ENCODE measurements at regions not wholly inside any gene's neighbourhood (a gene's known extent, or its start where the extent isn't known, plus 50 kb on each side); places are given as distances from the start of the nearest gene placed in this dataset.

GRCh38 chr4:144465546-144465945 lies 180.4 kb upstream of the HHIP start:
- no peak for DNase-seq (ENCODE audit: low spot score)

DNA sequence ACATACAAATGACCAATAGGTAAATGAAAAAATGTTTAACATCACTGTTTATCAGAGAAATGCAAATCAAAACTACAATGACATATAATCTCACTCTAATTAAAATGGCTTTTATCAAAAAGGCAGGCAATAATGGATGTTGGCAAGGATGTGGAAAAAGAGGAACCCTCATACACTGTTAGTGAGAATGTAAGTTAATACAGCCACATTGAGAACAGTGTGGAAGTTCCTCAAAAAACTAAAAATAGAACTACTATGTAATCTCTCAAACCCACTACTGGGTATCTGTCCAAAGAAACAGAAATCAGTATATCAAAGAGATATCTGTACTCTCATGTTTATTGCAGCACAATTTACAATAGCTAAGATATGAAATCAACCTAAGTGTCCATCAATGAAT lies 165.9 kb upstream of the HHIP start:
- DNase-seq (ENCODE audit: low spot score), result no peak

- DNase-seq (ENCODE audit: low spot score), result no peak
Measured at GRCh38 chr4:144489831-144490230, 156.1 kb upstream of the HHIP start.

GRCh38 chr4:144494280-144494679 lies 151.7 kb upstream of the HHIP start:
- DNase-seq (ENCODE audit: low spot score), result no peak

DNA sequence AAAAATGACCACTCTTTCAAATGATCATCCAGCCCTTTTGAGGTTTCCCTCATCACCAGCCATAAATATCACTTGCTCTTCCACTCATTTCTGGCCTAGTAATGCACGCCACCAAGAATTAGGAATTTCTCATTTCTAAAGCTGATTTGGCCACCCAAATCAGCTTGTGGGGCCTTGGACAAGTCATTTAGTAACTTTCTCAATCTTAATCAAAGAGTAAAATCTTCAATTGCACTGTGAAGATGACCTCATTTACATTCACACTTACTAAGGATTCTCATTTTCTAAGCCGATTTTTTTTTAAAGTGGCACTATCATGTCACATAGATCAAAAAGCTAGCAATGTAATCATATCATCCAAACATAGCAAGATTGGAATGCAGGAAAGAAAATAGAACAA lies 150.0 kb upstream of the HHIP start:
- DNase-seq (ENCODE audit: low spot score), result no peak

GRCh38 chr4:144499777-144500176 lies 146.2 kb upstream of the HHIP start:
- no peak for DNase-seq (ENCODE audit: low spot score)

- DNase-seq (ENCODE audit: low spot score), result no peak
Measured at GRCh38 chr4:144501231-144501780, 144.7 kb upstream of the HHIP start.

DNA sequence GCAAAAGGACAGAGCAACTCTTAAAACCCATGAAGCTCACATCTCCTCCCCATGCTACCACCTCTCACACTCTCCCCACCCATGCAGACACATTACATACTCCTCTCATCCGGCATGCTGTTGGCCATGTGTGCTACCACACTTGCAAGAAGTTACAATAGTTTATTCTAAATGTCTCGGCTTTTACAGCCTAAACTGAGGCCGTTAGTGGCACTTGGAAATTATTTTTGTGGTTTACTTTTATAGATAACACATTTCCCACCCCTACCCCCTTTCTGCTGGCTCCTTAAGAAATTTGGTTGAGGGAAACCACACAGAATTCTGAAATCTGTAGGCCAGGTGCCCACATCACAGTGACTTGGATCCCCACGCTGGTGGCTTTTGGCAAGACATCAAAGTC lies 141.1 kb upstream of the HHIP start:
- DNase-seq (ENCODE audit: low spot score), result no peak

GRCh38 chr4:144507311-144508101 lies 138.4 kb upstream of the HHIP start:
- DNase-seq (ENCODE audit: low spot score), result no peak

- no peak for DNase-seq (ENCODE audit: low spot score)
Measured at GRCh38 chr4:144509088-144510015, 136.6 kb upstream of the HHIP start.

- no peak for DNase-seq (ENCODE audit: low spot score)
Measured at GRCh38 chr4:144514736-144515135, 131.2 kb upstream of the HHIP start.

- no peak for DNase-seq (ENCODE audit: low spot score)
Measured at GRCh38 chr4:144518181-144518895, 127.6 kb upstream of the HHIP start.

GRCh38 chr4:144531841-144532240 lies 114.1 kb upstream of the HHIP start:
- DNase-seq (ENCODE audit: low spot score), result no peak

GRCh38 chr4:144547678-144548298 lies 98.2 kb upstream of the HHIP start:
- DNase-seq (ENCODE audit: low spot score), result no peak

DNA sequence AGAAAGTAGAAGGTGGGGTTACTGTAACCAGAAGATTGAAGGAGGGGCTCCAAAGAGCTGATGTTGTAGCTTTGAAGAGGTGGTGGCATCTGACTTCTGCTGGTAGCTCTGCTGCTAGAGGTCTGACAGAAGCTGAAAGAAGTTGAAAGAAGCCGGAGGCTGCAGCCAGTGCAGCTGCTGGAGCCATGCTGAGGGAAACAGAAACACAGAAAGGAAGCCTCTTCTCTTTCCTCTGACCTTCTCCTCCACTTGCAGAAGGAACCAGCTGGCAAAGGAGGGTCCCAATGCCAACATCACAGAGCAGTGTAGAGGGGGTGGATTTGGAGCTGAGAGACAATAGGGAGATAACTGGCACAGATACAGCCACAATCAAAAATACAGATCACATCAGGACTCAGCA lies 89.3 kb upstream of the HHIP start:
- no peak for DNase-seq (ENCODE audit: low spot score)

DNA sequence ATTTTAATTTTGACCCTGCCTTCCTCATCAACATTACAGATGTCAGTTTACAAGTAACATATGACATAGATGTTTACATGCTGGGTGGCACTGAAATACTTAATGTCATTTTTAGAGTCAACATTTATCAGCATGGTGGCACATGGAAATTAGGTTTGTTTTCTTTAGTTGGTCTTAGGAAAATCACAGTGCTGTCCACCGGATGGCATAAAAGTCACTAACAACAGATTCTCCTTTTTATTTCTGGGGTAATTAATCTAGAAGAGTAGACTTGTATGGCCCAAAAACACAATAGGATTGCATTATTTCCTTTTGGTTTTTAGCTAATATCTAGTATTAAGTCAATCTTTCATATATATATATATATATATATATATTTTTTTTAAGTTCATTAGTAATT lies 88.6 kb upstream of the HHIP start:
- no peak for DNase-seq (ENCODE audit: low spot score)

GRCh38 chr4:144562019-144562705 lies 83.8 kb upstream of the HHIP start:
- no peak for DNase-seq (ENCODE audit: low spot score)

DNA sequence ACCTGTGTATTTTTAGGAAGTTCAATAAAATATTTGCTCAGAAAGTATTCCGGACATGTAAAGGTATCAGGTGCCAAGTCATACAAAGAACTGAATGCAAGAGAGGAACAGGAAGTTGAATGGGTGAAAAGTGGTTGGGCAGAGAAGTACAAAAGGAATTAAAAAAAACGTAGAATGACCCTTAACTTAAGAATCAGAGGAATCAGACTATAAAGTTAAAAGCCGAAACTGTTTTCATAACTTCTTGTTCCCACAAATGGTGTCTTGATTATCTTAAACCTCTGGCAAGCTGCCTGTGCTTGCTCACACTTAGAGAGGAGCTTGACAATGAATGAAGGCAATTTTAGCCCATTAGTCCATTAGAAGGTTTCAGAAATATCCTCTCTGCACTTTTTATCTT lies 81.6 kb upstream of the HHIP start:
- DNase-seq (ENCODE audit: low spot score), result no peak

GRCh38 chr4:144565527-144566195 lies 80.3 kb upstream of the HHIP start:
- DNase-seq (ENCODE audit: low spot score), result no peak

DNA sequence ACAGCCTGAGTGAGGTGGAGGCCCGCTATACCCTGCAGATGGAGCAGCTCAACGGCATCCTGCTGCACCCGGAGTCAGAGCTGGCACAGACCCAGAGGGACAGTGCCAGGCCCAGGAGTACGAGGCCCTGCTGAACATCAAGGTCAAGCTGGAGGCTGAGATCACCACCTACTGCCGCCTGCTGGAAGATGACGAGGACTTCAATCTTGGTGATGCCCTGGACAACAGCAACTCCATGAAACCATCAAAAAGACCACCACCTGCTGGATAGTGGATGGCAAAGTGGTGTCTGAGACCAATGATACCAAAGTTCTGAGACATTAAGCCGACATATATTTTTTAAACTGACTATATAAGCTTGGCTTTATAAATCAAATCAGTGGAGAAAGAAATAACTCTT lies 73.3 kb upstream of the HHIP start:
- DNase-seq (ENCODE audit: low spot score), result no peak

DNA sequence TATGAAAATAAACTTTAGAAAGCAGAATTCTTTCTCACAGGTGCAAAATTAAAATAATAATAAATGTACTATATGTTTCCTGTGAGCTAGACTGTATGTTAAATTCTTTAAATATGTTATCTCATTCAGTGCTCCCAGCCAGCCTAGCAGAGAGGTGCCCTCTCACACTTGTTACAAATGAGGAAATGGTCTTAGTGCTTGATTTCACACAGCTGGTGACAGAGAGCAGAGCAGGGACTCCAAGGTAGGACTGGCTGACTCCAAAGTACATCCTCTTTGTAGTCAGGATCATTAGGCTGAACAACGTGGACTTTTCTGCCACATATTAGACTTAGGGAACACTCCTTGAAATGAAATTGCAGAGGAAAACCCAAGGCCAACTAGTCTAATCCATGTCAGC lies 72.0 kb upstream of the HHIP start:
- DNase-seq (ENCODE audit: low spot score), result no peak
